ENCODE measurements at regions not wholly inside any gene's neighbourhood (a gene's known extent, or its start where the extent isn't known, plus 50 kb on each side); places are given as distances from the start of the nearest gene placed in this dataset.

DNA sequence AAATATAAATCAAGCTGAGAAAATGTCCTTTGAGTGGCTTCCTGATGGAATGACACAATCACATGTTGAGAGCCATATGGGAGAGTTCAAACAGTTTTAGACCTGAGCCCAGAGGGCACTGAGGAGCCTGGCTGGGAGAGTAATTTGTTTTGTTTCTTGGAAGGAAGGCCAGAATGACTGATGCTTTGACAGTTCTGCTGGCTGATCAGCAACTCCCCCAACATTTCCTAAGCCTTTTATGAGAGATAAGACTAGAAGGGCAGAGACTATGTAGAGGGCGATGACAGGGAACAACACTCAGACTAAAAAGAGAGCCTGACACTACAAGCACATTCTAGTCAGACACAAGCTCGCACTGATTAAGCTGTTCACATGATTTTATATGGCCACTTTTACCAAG, 169.2 kb downstream of the COX7C start:
- no peak for DNase-seq

- no peak for DNase-seq
Observed at GRCh38 chr5:86795659-86796058, 177.9 kb downstream of the COX7C start.

DNA sequence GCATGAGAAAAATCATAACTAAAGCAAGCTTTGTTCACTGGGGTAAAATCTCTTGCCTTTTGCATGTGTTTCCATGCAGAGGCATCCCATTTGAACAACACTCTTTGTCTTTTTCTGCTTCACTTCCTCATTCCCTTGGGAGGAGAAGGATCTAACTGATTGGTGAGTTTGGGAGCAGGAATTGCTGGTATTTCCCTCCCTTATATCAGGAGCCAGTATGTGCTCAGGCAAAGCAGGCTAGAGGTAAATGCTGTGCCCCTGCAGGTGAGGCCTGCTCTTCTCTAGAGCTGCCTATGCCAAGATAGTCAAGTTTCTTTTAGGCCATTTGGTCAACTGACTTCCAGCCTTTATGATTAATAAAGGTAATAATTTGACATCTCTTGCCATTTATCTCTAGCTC, 179.9 kb downstream of the COX7C start:
- DNase-seq = no peak

- no peak for DNase-seq
Observed at GRCh38 chr5:86806206-86806605, 188.5 kb downstream of the COX7C start.

DNA sequence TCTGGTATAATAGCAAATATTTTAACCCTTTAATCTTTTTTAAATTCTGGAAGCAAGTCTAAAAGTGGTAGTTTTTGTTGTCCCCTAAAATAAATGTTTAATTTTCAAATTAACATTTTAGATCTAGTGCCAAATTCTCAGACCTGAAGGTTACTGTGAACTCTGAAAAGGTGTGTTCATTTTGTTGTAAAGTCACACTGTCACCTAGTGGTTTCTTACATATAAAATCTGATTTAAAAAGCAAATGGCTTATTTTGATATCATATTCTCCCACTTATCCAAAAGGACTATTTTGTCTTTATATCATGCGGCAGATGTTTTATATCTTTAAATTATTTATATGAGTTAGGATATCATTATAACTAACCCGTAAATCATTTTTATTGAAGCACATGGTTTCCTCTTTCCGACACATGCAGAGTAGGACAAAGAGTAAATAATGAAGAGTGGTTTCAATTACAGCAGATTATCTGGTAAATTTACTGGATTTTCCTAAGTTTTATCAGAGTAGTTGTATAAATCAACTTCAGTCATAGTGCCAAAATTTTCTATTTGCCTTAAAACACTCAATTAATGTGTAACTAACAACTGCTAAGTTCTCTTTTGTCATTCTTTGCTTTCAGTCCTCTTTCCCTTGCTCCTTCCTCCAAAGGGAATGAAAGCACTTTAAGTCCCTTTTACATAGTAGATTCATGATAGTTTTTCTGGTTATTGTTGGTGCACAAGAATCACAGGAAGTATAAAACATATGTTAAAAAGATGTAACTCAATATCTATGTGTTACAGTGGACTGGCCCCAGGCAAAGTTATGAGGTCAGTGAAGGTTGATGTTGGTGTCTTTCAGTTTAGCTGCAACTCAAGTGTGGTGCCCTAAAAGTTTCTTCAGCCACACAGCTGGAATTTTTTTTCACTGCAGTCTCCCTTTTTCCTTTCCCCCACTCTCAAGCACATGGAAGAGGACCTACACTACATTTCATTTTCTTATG, 189.6 kb downstream of the COX7C start:
- DNase-seq = no peak

DNA sequence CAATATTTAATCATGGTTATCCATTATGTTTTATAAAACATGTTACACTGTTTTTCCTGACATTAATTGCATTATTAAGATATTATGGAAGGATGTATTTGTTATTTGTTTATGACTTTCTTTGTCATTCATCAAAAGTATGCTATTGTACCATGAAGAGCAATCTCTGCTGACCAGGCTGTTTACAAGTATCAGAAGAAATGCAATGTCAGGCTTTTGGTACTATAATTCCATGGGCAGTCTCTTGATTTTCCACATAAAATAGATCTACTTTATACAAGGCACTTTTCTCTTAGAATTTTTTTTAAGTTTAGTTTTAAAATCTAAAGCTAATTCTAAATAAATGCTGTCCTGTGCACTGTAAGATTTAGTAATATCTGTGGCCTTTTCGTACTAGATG, 196.6 kb downstream of the COX7C start:
- no peak for DNase-seq

DNA sequence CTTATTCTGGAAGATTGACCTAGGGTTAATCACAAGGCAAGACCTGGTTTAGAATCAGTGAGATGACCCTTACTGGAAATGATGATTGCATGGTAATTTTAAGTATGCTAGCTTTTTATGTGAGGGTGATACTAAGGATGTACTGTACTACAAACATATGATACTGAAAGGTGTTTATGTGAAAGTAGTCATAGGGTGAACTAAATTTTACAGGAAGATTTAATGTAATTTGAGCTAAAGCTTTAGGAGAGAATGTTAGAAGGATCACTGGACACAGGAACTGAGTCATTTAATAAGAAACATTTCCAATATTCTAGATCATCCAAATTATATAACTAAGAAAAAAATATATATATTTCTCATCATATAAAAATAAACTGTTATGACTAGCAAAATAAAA, 197.2 kb downstream of the COX7C start:
- no peak for DNase-seq

DNA sequence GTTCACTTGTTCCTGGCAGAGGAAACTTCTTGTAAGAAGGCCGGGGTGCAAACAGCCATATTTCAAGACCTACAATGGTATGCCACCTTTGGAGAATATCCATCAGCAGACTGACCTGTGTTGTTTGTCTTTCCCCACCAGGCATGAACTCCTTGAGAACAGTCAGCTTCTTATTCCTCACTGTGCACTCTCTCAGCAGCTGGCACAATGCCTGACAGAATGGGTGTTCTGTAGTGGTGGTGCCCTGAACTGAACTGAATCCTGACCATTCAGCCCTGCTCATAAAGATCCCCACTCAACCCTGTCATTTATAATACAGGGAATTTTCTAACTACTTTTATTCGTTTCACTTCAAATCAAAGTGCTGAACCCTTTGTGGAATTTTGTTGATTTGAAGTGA, 206.9 kb downstream of the COX7C start:
- DNase-seq = no peak

DNA sequence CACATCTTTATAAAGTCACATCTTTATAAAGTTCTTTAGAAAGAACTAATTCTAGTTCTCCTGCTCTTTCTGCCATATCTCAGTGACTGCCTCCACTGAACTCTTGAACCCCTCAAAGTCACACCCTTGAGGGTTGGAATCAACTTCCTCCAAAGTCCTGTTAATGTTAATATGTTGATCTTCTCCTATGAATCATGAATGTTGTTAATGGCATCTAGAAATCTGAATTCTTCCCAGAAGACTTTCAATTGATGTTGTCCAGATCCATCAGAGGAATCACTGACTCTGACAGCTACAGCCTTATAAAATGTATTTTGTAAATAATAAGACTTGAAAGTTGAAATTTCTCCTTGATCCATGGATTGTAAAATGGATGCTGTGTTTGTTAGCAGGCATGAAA, 213.4 kb downstream of the COX7C start:
- no peak for DNase-seq

- DNase-seq = no peak
Observed at GRCh38 chr5:86833868-86834267, 216.1 kb downstream of the COX7C start.

- DNase-seq = no peak
Observed at GRCh38 chr5:86837610-86838009, 219.9 kb downstream of the COX7C start.

- no peak for DNase-seq
Observed at GRCh38 chr5:86838083-86838482, 220.3 kb downstream of the COX7C start.

DNA sequence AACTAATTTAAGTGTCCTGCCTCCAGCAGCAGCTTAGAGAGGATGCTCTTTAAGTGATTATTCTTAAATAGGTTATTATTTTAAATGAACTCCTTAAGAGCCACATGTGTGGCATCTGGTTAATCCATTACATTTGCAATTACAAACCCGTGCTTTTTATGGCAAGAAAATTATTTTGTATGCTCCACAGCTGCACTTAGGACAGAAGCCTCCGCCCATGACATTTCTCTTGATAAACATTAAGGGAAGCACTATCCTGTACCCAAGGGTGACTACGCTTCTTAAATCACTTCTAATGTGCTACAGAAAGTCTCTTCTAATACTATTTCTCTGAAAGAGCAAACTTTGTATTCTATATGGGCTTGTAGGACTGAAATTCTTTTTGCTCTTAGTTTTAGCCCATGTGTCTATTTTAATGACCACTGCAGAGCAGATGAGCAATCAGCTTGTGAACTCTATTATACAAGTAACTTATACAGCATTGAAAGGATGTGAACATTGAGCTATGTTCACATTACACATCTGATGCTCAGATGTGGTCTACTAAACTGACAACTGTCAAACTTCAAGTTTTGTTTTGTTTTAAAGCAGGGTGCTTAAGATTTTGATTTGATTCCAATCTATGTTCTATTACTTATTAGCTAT, 223.4 kb downstream of the COX7C start:
- DNase-seq = no peak

GRCh38 chr5:86858442-86858841, 240.7 kb downstream of the COX7C start:
- no peak for DNase-seq

- DNase-seq = no peak
Observed at GRCh38 chr5:86861512-86861911, 243.8 kb downstream of the COX7C start.

GRCh38 chr5:86862093-86862492, 244.4 kb downstream of the COX7C start:
- no peak for DNase-seq

- DNase-seq = no peak
Observed at GRCh38 chr5:86864051-86864450, 246.3 kb downstream of the COX7C start.

DNA sequence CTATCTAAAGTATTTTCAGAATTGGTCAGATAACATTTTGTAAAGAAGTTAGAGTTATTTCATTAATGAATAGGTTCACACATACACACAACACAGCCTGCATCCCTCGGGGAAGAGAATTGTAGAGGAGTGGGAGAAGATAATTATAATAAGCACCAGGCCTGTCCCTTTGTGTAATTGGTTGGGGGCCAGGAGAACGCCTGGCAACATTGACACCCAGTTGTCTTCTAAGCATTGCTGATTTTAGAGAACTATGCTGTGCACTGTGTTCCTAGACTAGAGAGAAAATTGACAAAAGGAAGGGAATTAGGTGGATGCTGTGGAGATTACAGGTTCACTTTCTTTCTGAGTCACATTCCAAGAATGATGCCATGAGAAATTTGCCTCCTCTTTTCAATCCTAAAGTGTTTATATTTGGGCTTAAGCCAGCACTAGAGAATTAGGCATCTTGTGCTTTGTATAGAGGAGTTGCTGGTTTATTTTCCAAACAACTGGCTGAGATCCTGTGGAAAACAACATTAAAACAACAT, 247.6 kb downstream of the COX7C start:
- DNase-seq = no peak

DNA sequence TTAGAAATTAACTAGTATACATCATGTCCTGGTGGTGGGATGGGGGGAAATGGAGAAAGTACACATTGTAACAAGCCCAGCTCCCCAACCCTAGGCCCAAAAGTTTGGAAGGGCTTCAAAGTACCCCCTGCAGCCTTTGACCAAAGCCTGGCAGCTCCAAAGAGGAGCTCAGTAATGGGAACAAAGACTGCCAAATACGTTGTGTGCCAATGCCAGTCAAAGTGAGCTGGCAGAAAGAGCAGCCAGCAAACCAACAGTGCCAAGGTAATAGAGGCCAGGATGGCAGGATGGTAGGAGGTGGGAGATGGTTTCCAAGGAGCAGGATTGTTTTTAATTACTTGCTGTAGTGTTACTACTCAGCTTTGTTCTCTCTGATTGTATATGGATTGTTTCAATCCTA, 248.3 kb downstream of the COX7C start:
- DNase-seq = no peak

GRCh38 chr5:86869268-86869667, 251.5 kb downstream of the COX7C start:
- no peak for DNase-seq

- no peak for DNase-seq
Observed at GRCh38 chr5:86875539-86875938, 257.8 kb downstream of the COX7C start.

GRCh38 chr5:86878250-86878649, 260.5 kb downstream of the COX7C start:
- DNase-seq = no peak

DNA sequence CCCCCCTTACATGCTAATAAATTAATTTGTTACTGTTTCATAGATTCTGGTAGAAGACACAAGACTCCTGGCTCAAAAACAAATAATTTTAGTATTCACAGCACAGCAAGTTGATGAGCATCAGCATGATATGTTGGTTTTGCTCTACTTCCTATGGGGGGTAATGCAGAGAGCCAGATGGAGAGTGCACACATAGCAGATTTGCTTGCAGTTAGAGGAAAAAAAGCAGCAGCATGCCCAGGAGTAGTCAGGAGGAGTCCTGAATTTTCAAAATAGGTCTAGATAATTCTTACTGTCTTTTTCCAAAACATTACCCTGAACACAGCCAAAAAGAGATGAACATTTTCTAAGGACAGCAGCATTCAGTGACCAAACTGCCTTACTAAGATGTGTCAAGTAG, 261.3 kb downstream of the COX7C start:
- no peak for DNase-seq

DNA sequence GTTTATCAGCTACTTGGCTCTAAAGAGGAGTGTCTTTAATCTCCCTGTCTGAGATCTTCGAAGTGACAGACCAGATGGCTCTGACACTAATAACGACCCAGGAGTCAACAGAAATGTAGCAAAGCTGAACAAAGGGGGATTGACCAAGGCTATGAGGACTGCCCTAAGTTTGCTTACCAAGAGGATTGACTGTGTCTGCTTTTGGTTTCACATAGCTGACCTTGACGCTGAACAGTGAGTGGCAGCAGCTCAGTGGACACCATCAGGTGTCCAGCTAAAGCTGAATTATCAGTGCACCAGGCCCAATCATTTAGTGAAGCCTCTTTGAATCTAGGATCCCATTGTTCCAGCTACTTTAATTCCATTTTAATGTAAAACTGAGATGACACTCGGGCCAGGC, 262.6 kb downstream of the COX7C start:
- no peak for DNase-seq
